NCI-H524 (cell line): ENCODE measurements at regions not wholly inside any gene's neighbourhood (a gene's known extent, or its start where the extent isn't known, plus 50 kb on each side); places are given as distances from the start of the nearest gene placed in this dataset.
"Not testable (repeated sequence)": the region's sequence is repeated elsewhere in the genome, so short reads cannot be mapped to it uniquely, and the experiment has no call there.

Source experiments
- DNase-seq, 2 experiments: peaks; one replicate each; lab custom pipeline; 2025; lab: John Stamatoyannopoulos, UW

DNA sequence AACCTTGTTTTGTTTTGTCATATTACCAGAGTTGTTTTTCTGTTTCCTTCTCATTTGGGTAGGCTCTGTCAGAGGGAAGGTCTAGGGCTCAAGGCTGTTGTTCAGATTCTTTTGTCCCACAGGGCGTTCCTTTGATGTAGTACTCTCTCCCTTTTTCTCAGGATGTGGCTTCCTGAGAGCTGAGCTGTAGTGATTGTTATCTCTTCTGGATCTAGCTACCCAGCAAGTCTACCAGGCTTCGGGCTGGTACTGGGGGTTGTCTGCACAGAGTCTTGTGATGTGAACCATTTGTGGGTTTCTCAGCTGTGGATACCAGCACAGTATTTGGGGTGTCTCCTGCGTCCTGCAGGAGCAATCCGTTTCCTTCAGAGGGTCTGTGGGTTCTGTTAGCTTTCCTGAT is 74.2 kb upstream of the GNG12 start:
- not testable (repeated sequence) for DNase-seq

DNA sequence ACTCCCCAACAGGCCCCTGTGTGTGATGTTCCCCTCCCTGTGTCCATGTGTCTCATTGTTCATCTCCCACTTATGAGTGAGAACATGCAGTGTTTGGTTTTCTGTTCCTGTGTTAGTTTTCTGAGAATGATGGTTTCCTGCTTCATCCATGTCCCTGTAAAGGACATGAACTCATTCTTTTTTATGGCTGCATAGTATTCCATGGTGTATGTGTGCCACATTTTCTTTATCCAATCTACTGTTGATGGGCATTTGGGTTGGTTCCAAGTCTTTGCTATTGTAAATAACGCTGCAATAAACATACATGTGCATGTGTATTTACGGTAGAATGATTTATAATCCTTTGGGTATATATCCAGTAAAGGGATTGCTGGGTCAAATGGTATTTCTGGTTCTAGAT is 72.7 kb upstream of the GNG12 start:
- not testable (repeated sequence) for DNase-seq

DNA sequence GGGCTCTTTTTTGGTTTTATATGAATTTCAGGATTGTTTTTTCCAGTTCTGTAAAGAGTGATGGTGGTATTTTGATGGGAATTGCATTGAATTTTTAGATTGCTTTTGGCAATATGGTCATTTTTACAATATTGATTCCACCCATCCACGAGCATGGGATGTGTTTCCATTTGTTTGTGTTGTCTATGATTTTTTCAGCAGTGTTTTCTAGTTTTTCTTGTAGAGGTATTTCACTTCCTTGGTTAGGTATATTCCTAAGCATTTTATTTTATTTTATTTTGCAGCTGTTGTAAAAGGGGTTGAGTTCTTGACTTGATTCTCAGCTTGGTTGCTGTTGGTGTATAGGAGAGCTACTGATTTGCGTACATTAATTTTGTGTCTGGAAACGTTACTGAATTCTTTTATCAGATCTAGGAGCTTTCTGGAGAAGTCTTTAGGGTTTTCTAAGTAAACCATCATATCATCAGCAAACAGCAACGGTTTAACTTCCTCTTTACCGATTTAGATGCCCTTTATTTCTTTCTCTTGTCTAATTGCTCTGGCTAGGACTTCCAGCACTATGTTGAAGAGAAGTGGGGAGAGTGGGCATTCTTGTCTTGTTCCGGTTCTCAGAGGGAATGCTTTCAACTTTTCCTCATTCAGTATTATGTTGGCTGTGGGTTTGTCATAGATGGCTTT is 69.4 kb upstream of the GNG12 start:
- not testable (repeated sequence) for DNase-seq

DNA sequence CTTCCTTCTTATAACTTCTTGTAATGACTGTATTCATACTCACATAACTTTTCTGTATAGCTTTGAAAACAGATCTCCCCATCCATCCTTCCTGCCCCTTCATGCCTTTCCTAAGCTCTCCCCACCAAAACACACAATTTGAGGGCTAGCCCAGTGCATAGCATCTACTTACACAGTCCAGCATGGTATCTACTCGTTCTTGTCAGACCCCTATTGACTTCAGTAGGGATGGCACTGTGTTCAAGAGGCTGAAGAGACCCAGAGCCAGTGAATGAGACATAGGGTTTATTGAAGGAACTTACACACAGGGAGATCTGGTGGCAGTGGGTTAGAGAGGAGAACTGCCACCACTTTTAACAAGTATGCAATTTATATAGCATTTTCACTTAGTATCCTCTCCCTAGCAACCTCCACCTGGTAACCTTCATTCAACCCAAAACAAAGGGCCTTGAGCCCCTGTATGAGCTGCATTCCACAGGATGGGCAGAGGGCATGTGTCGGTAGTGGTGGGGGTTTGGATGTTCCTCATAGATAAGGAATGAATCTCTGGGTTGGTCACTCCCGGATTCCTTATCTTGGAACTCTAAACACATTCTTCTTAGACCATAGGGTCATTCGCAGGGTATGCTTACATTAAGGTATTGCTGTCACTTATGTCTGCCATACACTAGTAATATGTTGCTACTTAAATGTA is 64.9 kb upstream of the GNG12 start:
- no peak for DNase-seq

DNA sequence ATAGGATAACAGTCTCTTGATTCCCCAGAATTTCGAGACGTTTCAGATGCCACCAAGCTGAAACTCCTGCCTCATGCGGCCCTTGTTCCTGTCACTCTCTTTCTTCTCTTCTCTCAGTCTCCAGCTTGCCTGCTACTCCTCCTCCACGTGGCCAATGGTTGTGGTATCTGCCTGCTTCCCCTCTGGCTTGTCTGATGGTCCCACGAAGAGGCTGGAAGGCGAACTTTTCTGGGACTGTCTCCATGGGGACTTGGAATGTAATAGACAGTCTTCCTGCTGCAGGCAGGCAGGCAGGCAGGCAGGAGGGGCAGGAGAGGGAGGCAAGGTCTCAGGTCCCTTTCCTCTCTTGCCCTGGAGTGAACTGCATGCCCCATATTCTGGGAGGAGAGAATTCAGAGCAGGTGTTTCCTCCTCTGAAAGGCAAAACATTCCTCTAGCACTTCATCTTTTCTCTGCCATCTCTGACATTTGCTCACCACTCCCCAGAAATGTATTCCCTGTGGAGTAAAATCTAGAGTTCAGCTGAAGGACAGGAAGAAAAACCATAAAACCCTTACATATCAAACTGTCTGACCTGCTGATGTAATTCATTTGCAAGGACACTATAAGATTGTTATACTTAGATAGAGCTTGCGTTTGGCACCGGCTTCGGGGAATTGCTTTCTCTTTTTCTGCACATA is 64.1 kb upstream of the GNG12 start:
- DNase-seq = no peak

DNA sequence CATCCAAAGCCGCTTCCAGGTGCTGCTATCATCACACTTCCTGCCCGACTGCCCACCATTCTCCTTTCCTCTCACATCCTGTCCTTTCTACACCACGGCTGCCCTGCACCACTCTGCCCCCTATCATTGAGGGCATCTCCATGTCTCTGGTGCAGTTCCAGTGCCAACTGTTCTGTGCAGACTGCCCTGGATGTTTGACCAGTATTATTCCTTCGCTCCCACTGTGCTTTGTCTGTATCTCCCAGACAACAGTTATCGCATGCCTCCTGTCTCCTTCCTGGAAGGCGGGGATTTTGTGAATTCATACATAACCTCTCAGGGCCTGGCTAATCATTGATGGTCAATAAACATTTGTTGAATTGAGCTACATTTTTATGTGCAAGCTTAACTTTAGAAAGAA is 63.6 kb upstream of the GNG12 start:
- DNase-seq = no peak

DNA sequence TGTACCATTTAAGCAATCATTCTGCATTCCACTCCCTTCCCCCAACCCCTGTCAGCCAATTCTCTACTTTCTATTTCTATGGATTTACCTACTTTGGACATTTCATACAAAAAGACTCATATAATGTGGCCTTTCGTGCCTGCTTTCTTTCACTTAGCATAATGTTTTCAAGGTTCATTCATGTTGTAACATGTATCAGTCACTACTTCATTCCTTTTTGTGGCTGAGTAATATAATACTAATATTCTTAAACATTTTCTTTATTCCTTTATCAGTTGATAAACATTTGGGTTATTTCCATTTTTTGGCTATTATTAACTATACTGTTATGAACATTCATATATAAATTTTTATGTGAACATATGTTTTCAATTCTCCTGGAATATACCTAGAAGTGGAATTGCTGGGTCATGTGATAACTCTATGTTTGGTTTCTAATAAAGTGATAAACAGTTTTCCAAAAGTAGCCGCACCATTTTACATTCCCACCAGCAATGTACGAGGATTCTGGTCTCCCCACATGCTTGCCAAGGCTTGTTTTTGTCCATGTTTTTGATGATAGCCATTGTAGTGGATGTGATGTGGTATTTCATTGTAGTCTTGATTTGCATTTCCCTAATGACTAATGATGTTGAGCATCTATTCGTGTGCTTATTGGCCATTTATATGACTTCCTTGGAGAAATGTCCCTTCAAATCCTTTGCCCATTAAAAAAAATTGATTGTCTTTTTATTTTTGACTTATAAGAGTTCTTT is 61.9 kb upstream of the GNG12 start:
- no peak for DNase-seq

DNA sequence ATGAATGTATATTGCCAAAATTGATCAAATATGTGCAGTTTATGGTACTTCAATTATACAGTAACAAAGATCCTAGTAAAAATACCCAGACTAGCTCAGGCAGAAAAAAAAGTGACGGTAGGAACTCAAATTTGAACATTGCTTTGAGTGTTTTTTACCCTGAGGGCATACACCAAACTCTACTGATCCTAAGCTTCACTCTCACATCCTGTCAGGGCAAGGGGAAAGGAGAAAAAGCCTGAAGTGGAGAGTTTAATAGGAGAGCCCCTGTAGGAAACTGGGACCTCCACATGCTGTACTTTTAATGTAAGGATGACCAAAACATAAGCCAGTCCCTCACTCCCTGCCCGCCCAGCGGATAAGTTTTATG is 59.8 kb upstream of the GNG12 start:
- DNase-seq = no peak

DNA sequence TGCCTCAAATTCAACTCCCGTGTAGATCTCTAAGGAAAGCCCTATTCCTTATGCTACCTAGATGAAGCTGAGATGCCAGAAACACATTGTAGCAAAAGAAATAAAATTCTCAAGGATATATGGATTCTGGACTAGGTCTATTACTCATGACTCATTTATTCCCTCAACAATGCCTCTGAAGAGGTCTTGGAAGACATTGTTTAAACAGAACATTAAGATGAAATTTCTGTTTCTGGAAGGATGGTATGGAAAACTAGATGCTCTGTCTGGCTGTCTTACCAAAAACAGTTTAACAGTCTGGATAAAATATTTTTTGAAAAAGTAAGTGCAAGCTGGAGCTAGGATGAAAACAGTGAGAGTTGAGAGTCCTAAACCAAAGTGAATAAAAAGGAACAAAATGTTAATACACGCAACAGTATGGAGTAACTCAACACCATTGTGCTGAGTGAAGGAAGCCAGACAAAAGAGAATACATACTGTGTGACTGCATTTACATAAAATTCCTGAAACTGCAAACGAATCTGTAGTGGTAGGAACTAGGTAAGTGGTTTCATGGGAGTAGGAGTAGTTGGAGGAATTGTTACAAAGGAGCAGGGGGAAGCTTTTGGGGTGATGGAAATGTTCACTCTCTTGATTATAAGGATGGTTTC is 59.3 kb upstream of the GNG12 start:
- DNase-seq = no peak

DNA sequence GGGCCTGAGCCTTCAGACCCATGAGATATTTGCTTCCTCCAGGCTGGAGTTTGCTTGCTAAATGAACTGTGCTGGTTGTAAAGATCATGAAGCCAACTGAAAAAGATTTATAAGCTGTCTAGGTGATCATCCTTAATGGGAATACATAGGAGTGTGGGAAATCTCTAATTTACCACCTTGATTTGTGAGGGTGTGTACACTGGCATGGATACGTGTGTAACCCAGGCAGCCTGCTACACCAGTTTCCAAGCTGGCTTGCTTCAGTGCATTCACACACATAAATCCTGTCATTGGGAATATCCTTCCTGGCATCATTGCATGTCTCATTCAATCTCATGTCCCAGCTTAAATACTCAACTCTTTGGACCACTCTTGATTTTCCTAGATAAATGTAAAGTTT is 57.6 kb upstream of the GNG12 start:
- DNase-seq = no peak

DNA sequence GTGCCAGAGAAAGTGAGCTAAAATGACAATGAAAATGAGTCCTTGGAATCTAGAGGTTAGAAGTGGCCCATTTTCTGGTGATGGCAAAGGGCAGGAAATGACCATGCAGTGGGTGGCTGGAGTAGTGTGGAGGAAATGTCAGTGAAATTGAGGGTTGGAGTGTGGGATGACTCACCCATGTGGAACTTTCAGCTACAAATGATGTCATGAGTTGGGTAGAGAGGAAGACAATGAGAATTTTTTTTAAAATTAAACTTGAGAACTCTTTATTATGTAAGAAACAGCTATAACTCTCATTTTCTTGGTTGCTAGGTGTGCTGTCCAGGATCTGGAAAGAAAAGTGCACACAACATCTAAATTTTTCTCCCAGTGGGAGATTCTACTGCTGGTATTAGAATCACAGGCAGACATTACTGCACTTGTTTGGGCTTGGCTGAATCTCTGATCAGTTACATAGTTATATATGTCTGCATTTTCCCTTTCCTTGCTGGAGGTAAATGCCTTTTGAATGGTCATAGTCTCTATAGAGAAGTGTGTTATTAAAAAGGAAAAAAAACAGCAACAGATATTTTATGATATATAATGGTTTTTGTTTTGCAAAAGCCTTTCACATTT is 56.8 kb upstream of the GNG12 start:
- no peak for DNase-seq

DNA sequence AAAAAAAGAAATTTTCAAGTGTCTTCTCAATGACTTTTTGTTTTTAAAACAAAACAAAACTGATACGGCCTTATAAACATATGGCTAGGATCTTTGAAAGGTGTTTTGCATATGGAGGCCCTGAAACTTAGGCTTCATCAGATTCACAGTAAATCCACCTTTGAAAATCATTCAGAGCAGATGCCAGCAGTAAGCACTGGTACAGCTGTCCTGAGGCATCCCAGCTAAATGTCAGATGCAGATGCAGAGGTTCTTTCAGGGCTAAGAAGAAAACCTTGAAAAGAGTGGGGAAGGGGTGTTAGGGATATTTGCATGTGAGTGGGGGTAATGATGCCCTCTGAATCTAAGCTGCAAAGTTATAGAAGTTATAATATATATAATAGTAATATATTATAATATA is 56.2 kb upstream of the GNG12 start:
- DNase-seq = peak in 1 of 2 experiments; percentile 23

DNA sequence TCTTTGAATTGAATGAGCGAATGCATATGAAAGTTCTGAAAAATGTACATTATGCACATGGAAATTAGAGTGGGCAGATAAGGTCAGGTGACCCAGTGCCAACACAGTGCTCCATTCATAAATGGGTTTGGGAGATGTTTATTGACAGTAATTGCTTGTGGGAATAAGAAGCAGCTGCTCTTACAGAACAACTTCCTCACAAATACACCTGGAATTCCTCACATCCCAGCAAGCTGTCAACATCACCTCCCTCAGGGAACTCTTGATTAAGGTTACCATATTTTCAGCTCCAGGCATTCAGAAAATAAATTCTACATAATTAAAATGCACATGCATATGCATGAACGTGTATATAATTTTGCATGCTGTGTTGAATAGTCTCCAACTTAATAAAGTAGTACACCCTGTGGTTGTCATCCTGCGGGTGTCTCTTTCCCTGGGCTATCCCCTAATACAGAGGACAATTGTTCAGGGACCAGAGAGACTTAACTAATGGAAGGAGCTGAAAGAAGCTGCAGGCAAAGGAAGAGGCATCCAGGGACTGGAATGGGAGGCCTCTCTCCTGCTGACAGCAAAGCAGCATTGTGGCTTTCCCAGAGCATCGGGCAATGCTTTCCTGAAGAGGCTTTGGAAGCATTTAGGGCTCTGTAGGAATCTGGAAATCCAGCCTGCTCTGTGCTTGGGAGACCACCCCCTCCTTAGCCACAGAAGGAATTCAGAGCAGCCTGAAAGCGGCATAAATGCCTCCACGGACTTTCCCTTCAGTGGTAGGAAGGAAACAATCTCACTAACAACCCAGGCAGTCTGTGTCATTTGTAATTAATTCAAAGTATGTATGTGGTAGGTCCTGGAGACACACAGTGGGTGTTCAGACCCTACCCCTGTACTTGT is 55.2 kb upstream of the GNG12 start:
- DNase-seq = no peak

DNA sequence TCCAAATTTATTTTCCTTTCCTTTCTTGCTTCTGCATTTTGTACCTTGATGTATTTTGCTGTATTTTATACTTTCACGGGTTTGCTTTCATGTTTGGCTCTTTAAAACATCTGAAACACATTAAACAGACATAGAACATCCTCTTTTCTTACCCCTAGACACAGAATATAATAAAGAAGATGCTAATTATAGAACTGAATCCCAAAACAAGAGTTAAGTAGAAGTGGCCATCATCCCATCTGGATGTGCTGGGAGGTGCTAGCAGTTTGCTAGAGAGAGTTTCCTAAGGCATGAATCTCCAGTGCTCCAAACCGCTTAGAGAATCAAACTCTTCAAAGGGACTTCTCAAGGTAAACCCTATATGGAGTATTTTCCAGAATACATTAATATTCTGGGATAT is 53.9 kb upstream of the GNG12 start:
- DNase-seq = peak in 1 of 2 experiments; percentile 5

DNA sequence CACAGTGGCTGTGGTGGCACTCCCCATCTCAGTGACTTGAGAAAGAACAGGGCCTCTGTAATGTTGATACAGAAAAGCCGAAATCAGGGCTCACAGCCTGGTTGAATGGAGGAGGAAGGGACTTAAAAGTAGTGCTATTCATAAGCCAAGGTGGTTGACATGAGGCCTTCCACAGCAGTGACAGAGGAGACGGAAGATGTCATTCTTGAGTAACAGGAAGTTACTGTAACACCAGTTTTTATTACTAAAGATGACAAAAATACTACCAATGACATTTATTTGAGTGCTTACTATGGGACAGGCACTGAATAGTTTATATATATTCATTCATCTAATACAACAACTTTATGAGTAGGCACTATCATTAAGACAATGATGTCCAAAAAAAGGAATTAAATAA is 52.8 kb upstream of the GNG12 start:
- no peak for DNase-seq

DNA sequence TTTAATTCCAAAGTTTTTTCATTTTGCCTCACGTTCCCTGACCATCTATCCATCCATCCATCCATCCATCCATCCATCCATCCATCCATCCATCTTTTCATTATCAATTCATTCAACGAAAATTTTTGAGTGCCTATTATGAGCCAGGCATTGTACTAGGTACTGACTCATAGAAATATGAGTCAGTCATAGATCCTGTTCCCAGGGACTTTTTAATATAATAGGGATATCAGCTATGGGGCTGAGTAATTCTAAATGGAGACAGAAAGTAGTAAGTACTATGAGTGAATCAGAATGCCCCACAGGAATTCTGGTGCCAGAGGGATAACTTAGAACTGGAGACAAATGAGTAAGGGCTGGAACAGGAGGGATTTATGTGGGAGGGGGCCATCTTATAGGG is 49.8 kb upstream of the GNG12 start:
- no peak for DNase-seq
